Left cardiac atrium (tissue), 4 donors: ENCODE measurements at regions not wholly inside any gene's neighbourhood (a gene's known extent, or its start where the extent isn't known, plus 50 kb on each side); places are given as distances from the start of the nearest gene placed in this dataset.
"Not testable (repeated sequence)": the region's sequence is repeated elsewhere in the genome, so short reads cannot be mapped to it uniquely, and the experiment has no call there.

ENCODE experiments used
- ATAC-seq, 2 donors: fragments of 200-7000 bp; cut with Tn5 transposase; one replicate each; pipeline ENCODE4 v1.9.1; 2020; ENCODE audit warnings: mild to moderate bottlenecking in 2 of 2, moderate library complexity in 2 of 2
- DNase-seq: peaks from one replicate; pipeline ENCODE4 v3.0.0-alpha.2; 2020
- intact Hi-C, 2 donors: fragments of 100-400 bp; cut with DNase I; formaldehyde crosslinking; loops; one replicate each; pipeline versions ENCODE4 v1.14.1 to v1.15.1; 2022 to 2023
- donor health status: DM: no; HTN: yes; CAD: no.
- donor health status: DM: no; HTN: yes; CAD: no; lungs with severe emphysema.
- donor health status: DM: yes; HTN: yes; CAD: no.
- donor health status: Dilated cardiomyopathy.

DNA sequence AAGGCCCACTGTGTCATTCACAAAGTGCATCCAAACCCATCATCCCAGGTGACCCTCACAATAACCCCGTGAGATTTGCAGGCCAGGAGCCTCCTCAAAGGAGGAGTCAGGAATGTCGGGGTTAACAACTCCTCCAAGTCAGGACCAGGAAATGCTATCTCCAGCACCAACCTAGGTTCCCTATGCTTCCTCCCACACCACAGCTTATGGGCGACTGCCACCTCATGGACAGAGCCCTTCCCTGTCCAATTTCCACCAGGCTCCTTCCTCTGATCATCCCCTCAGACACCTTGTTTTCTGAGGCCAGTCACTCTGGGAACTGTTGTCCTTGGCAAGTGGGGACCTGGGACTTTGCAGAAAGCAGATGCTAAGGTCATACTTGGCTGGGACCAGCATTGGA is 77.8 kb downstream of the LIMS3 start:
- intact Hi-C loops, result not testable (repeated sequence)
- ATAC-seq, result peak; percentile 54 to 70

DNA sequence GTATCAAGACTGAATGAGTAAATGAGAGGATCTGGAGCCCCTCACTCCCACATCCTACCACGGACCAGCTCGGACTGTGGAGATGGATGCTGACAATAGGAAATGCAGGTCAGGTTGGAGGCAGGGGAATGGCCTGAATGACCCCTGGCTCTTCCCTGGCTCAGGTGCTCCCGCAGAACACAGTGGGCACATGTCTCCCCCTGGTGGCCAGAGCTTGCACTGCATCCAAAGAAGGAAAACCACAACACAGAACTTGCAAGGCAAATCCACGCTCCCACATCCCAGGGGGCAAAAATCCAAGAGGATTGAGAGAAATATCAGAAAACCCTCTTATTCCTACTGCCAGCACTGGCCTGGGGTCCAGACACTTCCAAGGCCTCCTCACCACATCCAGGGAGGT is 82.3 kb downstream of the LIMS3 start:
- DNase-seq, intact Hi-C loops: not testable (repeated sequence)
- peak; percentile 36 to 62 for ATAC-seq

More for the DNA sequence above, 77.8 kb downstream of the LIMS3 start:
- not testable (repeated sequence) for DNase-seq

DNA sequence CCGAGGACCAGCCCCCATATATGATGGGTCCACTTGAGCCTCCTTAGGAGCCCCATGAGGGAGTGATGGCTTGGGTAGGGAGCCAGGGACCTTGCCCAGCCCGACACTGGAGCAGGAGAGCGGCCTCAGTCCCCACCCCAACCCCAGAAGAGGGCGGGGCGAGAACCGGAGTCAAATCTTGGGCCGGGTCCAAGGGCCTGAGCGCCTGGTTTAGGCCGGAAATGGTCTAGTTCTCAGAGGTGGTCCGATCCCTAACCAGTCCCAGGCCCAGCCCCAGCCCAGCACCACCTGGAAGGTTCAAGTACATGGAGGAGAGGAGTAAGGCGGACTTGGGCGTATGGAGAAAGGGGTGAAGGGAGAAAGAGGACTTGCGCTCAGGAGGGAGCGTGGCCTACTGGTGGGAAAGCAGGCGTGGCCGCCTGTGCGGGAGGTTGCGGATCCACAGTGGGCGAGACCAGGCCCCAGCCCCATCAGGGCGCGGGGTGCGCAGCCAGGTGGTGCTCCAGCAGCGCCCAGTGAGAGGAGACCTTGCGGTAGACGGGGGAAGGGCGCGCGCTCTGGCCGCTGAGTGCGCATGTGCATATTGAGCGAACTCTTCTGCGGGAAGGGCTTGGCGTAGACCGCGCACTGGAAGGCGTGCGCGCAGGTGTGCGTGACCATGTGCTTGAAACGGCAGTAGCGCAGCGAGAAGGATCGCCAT is 88.1 kb downstream of the LIMS3 start:
- ATAC-seq, result peak; percentile 82 to 89
- DNase-seq, intact Hi-C loops: not testable (repeated sequence)

DNA sequence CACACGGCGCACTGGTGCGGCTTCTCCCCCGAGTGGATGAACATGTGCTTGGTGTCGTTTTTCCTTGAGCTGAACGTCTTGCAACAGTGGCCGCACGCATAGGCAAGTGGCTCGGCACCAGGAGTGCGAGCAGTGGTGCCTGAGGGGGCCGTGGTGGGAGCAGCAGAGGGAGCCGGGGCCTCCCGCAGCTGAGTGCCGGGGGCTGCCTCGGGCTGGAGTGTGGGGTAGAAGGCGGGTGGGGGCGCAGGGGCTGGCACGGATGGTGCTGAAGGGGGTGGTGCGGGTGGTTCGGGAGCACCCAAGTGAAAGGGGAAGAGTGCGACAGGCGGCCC is 88.6 kb downstream of the LIMS3 start:
- DNase-seq, intact Hi-C loops: not testable (repeated sequence)
- ATAC-seq, result peak; percentile 17 to 28

DNA sequence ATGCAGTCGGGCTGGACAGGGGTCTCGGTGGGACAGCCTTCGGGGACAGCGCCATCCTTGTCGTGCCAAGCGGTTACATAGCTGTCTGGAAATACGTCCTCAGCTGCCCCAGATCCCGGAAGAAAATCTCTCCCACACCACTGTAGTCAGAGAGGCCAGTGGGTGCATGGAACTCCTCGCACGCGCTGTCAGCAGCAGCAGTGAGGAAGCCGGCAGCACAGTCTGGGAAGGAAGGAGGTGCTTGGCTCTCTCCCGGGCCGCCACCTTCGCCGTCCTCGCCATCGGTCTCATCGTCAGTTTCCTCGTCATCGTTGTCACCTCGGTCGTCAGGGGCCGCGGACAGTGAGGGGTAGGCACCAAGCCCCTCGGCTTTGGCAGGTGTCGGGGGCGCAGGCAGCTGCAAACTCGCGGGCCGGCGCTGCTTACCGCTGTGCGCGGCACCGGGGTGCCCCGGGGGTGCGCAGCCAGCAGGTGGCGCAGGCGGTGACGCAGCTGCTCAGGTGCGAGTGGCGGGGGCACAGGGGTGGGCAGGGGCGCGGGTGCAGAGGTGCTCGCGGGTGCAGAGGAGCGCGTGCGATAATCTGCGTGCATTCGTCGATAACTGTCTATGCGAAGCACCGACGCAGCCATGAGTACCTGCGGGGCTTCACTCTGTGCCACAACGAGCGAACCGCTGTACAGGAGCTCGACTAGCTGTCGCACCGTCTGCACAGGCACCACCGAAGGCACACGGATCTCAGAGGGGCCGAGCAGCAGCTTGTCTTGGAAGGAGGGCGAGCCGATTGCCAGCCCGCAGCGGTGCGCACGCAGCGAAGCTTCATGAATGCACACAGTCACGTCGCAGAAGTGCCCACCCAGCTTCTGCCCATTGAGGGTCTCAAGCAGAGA is 89.2 kb downstream of the LIMS3 start:
- intact Hi-C loops, DNase-seq: not testable (repeated sequence)
- ATAC-seq, result peak; percentile 83 to 89

DNA sequence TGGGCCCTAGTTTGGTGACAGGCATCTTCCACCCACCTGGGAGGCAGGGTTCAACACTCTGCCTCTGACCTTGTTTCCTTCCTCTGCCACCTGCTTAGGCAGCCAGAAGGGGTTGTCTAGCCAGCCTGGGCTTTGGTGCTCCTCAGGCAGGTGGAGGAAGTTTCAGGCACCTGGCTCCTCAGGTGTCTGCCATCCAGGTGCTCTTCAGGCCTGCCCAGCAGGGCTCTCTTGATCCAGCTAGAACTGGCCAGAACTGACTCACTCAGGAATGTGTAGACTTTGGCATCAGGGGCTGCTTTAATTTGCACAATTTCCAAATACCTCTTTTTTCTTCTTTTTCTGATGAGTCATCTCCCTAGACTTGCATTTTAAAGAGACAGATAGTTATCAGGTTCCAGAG is 100.9 kb downstream of the LIMS3 start:
- intact Hi-C loops, ATAC-seq, DNase-seq: not testable (repeated sequence)

DNA sequence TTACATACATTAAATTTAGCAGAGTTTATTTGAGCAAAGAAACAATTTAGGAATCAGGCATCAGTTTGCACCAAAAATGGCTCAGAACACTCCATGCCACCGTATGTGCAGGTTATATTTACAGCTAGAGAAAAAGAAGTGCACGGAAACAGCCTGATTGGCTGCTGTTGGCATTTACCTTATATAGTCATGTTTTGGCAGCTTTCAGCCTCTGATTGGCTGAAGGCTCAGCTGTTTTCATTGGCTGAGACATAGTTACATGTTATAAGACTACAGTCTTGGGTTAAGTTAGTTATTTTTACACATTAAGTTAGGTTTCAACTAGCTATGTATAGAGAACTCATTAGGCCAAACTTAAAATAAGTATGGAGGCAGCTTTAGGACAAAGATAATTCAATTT is 104.0 kb downstream of the LIMS3 start:
- DNase-seq, intact Hi-C loops, ATAC-seq: not testable (repeated sequence)

DNA sequence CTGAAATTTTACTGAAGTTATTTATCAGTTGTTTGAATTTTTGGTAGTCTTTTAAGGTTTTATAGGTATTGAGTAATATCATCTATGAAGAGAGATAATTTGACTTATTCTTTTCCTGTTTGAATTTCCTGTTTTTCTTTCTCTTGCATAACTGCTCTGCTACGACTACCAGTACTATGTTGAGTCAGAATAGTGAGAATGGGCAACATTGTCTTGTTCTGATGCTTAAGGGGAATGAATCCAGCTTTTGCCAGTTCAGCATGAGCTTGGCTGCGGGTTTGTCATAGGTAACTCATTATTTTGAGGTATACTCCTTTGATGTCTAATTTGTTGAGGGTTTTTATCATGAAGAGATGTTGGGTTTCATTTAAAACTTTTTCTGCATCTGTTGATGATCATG is 102.2 kb downstream of the MALL start:
- DNase-seq, intact Hi-C loops, ATAC-seq: not testable (repeated sequence)

DNA sequence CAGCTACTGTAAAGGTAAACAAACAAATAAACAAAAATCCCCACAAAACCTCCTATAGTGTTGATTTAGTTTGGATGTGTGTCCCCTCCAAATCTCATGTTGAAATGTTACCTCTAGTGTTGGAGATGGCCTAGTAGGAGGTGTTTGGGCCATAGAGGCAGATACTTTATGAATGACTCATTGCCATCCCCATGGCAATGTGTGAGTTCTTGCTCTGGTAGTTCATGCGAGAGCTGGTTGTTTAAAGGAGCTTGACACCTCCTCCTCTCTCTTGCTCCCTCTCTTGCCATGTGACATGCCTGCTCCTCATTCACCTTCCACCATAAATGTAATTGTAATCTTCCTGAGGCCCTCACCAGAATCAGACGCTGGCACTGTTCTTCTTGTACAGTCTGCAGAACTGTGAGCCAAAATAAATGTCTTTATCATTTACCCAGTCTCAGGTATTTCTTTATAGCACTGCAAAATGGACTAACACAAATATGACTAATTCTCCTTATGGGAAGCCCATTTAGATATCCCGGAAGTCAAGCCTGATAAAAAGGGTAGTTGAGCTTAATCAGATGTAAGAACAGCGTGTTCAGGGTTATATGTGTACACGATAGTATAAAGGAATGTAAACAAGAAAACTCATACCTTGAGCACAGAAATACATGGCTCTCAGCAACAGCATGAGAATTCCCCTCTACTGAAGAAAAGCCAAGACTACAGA is 99.1 kb downstream of the MALL start:
- intact Hi-C loops, DNase-seq: not testable (repeated sequence)
- peak in 1 of 2 donors; percentile 79 for ATAC-seq

DNA sequence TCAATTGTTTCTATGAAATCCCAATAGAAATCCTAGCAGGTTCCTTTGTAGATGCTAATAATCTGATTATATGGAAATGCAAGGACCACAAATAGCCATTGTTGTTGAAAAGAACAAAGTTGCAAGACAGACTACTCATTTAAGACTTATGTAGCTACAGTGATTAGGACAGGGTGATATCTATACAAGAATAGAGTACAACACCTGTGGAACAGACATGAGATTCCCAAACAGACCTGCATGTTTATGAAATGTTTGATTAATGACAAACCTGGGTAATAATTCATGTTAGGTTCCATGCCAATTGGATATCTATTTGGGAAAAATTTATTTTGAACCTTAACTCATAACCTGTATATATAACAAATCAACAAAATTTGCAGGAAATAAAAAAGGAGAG is 95.4 kb downstream of the MALL start:
- DNase-seq, ATAC-seq, intact Hi-C loops: not testable (repeated sequence)

DNA sequence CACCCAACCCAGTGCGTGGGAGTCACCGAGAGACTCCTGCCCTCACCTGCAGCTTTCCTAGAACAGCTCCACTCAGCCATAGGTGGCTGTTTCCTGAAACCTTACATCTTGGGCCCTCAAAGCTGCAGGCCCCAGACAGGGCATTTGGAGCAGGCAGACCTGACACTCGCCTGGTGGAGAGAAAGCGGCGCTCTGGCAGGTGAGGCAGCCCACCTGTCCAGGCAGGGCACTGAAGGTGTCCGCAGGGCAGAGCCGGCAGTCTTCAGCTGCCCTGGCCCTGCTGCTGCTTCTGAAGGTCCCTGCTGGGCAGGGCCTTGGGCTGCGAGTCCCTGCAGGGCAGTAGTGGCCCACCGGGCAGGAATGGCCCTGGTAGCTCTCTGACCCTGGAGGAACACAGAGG is 93.3 kb downstream of the MALL start:
- ATAC-seq, intact Hi-C loops, DNase-seq: not testable (repeated sequence)

DNA sequence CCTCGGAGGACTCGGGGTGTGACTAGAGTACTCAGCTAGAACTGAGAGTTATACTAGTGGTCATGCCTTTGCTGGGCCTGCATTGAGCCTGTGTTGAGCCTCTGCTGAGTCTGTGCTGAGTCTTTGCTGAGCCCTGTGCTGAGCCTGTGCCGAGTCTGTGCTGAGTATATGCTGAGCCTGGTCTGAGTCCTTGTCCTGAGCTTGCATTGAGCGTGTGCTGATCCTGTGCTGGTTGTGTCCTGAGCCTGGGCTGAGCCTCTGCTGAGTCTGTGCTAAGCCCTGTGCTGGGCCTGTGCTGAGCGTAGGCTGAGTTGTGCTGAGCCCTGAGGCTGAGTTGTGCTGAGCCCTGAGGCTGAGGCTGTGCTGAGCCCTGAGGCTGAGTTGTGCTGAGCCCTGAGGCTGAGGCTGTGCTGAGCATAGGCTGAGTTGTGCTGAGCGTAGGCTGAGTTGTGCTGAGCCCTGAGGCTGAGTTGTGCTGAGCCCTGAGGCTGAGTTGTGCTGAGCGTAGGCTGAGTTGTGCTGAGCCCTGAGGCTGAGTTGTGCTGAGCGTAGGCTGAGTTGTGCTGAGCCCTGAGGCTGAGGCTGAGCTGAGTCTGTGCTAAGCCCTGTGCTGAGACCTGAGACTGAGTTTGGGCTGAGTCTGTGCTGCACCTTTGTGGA is 89.4 kb downstream of the MALL start:
- intact Hi-C loops, ATAC-seq, DNase-seq: not testable (repeated sequence)

DNA sequence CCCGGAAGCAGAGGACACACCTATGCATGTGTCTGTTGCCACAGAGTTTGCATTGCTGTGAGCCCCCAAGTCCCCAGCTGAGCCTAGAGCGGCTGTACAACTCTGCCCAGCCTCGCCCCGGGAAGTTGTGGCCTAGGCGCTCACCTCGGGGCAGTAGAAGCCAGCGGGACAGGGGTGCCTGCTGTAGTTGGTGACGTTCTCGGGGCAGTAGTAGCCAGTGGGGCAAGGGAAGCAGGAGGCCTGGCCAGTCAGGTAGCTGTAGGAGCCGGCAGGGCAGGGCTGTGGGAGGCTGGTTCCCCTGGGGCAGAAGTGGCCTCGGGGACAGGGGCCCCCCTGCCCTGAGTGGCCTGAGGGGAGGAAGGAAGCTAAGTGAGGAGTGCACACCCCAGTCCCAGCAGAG is 87.2 kb downstream of the MALL start:
- intact Hi-C loops, ATAC-seq, DNase-seq: not testable (repeated sequence)

DNA sequence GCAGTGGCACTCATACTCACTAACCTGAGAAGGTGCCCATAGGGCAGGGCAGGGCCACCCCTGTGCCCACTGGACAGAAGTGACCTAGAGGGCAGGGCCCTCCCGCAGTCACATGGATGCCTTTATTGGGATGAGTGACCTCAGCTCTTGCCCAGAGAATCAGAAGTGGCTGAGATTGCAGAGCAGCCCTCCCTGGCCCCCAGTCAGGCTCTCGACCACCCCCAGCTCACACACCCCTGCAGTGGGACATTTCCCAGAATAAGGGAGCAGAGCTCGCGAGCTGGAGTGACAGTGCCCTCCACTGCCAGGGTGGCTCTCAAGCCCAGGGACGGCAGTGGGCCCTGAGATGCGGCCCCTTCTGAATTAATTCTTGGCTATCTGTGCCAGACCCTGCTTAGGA is 84.7 kb downstream of the MALL start:
- intact Hi-C loops, DNase-seq, ATAC-seq: not testable (repeated sequence)

DNA sequence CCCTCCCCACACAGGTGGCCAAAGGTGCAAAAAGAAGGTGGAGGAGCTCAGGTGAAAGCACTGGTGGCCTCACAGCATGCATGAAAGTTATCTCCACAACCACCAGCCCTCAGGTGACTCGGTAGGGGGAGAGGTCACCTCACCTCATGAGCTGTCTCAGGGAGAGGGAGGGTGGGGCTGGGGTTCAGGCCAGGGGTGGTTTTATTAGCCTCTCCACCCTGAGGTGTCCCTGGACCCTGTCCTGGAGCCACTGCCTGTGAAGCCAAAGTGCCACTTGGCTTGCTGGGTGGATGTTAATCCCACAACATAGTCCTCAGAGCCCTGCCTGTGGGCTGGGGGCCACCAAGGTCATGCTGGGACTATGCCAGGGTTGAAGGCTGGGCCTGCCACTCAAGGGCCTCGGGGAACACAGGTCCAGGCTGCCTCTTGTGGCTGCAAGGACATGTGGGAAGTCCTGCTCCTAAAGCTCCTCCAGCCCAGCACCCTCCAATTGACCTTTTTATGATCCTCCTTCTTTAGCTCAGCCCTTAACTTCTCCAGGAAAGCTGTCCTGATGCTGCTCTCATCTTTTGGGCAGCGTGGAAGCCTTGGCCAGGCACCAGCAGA is 83.8 kb downstream of the MALL start:
- ATAC-seq, intact Hi-C loops, DNase-seq: not testable (repeated sequence)
